HG03439 (cell line): ENCODE measurements at regions not wholly inside any gene's neighbourhood (a gene's known extent, or its start where the extent isn't known, plus 50 kb on each side); places are given as distances from the start of the nearest gene placed in this dataset.

Source experiments
- ATAC-seq: cut with Tn5 transposase; IDR thresholded peaks from one replicate; pipeline ENCODE4 v1.9.1; 2021; ENCODE audit warnings: mild to moderate bottlenecking, moderate library complexity; ENCODE audit not compliant: unreplicated experiment

- ATAC-seq: no peak
Measured at GRCh38 chr17:79478841-79479240, 132.0 kb downstream of the RBFOX3 start.

GRCh38 chr17:79478051-79478461 lies 132.8 kb downstream of the RBFOX3 start:
- no peak for ATAC-seq

- no peak for ATAC-seq
Measured at GRCh38 chr17:79476074-79476652, 134.7 kb downstream of the RBFOX3 start.

- no peak for ATAC-seq
Measured at GRCh38 chr17:79473876-79474440, 136.9 kb downstream of the RBFOX3 start.

- ATAC-seq: no peak
Measured at GRCh38 chr17:79473111-79473875, 137.6 kb downstream of the RBFOX3 start.

- no peak for ATAC-seq
Measured at GRCh38 chr17:79470754-79471153, 140.1 kb downstream of the RBFOX3 start.

- ATAC-seq: no peak
Measured at GRCh38 chr17:79469646-79470045, 141.2 kb downstream of the RBFOX3 start.

GRCh38 chr17:79468183-79468944 lies 142.5 kb downstream of the RBFOX3 start:
- no peak for ATAC-seq

- no peak for ATAC-seq
Measured at GRCh38 chr17:79466562-79467350, 144.1 kb downstream of the RBFOX3 start.

GRCh38 chr17:79465681-79466025 lies 145.2 kb downstream of the RBFOX3 start:
- no peak for ATAC-seq

GRCh38 chr17:79465011-79465680 lies 145.7 kb downstream of the RBFOX3 start:
- ATAC-seq: no peak

GRCh38 chr17:79464318-79465010 lies 146.4 kb downstream of the RBFOX3 start:
- no peak for ATAC-seq

GRCh38 chr17:79463421-79464317 lies 147.2 kb downstream of the RBFOX3 start:
- ATAC-seq: no peak

GRCh38 chr17:79461041-79461440 lies 149.8 kb downstream of the RBFOX3 start:
- no peak for ATAC-seq

- ATAC-seq: no peak
Measured at GRCh38 chr17:79459846-79460245, 151.0 kb downstream of the RBFOX3 start.

- ATAC-seq: no peak
Measured at GRCh38 chr17:79459003-79459655, 151.7 kb downstream of the RBFOX3 start.

- no peak for ATAC-seq
Measured at GRCh38 chr17:79458356-79458755, 152.5 kb downstream of the RBFOX3 start.

GRCh38 chr17:79457889-79458288 lies 153.0 kb downstream of the RBFOX3 start:
- no peak for ATAC-seq
